ENCODE measurements at regions not wholly inside any gene's neighbourhood (a gene's known extent, or its start where the extent isn't known, plus 50 kb on each side); places are given as distances from the start of the nearest gene placed in this dataset.
A peak's percentile ranks its signal among the peaks of the same experiment; 100 is the strongest.

DNA sequence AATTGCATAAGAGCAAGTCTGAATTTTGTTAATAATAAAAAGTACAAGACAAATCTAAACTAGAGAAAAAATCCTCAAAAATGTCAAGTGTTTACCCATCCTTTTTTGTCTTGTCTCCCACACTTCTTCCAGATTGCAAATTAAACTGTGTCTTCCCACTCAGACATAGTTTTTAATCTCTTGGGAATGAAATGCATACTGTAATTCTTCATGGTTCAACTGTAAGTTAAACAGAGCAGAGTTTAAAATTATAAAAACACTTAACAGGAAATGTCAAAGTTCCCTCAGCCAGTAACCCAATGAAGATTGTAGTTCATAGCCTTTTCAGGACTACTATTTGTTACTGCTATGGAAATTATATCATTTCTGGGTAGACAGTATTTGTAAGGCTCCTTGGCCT lies 171.8 kb downstream of the UBE2E3 start:
- no peak for DNase-seq

GRCh38 chr2:181152701-181153100 lies 172.3 kb downstream of the UBE2E3 start:
- DNase-seq = no peak

DNA sequence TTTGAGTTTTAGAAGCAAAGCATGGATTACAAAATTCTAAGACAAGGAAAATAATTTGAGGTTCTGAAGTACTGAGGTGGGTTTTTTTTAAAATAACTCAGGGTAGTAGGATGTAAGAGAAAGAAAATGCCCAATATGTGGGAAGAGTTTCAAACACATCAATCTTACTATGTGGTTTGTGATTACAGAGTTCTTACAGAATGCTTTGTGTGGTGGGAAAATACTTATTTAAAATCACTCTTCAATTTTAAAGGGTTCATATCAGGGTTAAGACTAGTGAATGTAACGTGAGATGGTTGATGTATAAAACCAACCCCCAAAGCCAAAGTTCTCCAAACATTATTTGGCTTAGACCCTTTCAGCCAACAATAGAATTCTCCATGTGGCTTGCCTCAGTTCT lies 173.5 kb downstream of the UBE2E3 start:
- no peak for DNase-seq

GRCh38 chr2:181157326-181157725 lies 176.9 kb downstream of the UBE2E3 start:
- no peak for DNase-seq

DNA sequence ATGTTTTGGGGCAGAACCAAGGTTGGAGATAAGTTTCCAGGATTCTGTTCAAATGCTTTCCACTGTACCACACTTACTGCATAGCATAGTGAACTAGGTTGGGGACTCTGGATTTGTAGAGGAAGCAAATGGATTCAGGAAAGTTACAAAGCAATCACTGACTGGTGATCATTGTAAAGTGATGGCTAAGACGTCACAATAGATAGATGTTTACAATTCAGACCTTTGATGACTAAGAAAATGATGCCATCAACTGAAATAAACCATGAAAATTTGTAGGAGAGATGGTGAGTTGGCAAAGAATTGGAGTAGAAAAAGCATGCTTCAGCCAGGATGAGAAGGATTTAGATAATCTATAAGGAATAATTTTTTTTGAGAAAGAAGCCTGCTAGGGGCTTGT lies 178.0 kb downstream of the UBE2E3 start:
- no peak for DNase-seq

GRCh38 chr2:181161615-181162014 lies 181.2 kb downstream of the UBE2E3 start:
- DNase-seq = no peak

DNA sequence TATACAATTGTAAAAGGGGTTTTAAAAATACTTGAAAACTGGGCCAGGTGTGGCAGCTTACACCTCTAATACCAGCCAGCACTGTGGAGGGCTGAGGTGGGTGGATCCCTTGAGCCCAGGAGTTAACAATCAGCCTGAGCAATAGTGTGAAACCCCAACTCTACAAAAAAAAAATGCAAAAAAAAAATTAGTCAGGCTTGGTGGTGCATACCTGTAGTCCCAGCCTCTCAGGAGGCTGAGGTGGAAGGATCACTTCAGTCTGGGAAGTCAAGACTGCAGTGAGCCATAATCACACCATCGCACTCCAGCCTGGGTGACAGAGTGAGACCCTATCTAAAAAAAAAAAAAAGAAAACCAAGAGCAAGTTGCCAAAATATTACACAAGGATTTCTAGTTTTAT lies 182.7 kb downstream of the UBE2E3 start:
- no peak for DNase-seq

DNA sequence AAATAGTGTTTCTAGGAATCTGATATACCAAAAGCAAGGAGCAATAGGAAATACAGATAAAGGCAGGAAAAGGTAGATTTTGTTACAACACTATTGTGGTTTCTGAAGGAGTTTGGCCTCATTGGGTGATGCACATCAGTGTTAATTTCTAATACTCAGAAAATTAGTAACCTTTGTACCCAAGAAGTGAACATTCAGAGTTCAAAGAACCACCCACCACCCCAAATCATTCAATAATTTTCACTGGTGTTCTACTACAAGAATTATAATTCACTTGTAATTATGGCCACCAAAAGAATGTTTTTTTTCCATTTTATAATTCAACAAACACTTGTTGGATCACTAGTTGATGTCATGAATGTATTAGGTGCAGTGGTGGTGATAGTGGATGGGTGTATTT lies 183.3 kb downstream of the UBE2E3 start:
- no peak for DNase-seq

- no peak for DNase-seq
Observed at GRCh38 chr2:181164699-181165098, 184.3 kb downstream of the UBE2E3 start.

- DNase-seq = peak; percentile 7
Observed at GRCh38 chr2:181165199-181165868, 184.9 kb downstream of the UBE2E3 start.

- DNase-seq = no peak
Observed at GRCh38 chr2:181169503-181169902, 189.1 kb downstream of the UBE2E3 start.

DNA sequence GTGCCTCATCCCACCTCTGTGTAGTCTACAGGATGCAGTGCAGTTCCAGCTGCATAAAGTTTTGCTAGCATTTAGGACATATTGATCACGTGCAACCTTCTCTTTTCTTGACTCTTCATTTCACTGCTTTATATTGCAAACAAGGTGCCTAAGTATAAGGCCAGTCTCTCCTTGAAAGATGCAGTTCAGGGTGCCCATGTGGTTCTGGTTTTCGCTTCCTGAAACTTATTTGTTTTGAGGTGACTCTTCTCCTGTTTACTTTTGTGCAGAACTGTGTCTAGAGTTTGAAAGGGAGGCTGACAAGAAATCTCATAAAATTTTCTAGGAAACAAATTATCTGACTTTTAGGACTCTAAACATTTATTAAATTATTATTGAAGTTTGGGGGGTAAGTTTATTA lies 189.9 kb downstream of the UBE2E3 start:
- no peak for DNase-seq

GRCh38 chr2:181172676-181173075 lies 192.3 kb downstream of the UBE2E3 start:
- no peak for DNase-seq

- no peak for DNase-seq
Observed at GRCh38 chr2:181174611-181175580, 194.5 kb downstream of the UBE2E3 start.

GRCh38 chr2:181176540-181176939 lies 196.1 kb downstream of the UBE2E3 start:
- DNase-seq = no peak

DNA sequence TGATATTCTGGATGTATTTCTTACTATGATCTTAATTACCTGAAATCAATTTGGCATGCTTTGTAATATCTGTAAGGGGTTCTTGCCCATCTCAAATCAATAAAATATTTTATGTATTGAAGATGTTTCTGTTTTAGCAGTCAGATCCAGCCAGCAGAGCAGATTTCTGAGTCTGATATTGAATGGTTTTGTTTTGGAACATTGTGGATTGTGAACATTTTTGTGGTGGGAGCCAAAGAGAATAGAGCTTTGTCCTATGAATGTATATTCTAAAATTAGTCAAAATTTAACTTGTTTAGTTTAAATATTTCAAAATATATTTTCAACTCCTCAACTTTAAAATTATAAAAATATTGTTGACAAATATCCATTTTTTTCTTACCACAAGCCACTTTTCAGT lies 197.0 kb downstream of the UBE2E3 start:
- no peak for DNase-seq

DNA sequence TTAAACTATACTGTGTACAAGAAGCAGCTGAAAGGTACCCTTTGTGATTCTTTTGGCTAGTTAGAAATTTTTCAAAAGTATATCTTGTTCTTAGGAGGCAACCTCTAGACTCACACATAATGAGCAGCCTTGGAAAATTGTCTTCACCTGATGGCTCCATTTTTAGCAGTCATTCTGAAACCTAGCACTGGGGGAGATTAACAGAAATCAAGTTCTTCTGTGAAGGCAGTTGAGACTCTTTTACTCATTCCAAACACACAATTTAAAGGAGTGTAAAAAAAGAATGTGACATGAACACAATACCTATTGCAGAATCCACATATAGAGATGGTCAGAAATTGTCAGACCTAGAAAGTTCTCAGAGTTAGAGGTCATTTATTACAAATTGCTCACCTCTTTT lies 197.7 kb downstream of the UBE2E3 start:
- no peak for DNase-seq

GRCh38 chr2:181178823-181179412 lies 198.5 kb downstream of the UBE2E3 start:
- peak; percentile 3 for DNase-seq

DNA sequence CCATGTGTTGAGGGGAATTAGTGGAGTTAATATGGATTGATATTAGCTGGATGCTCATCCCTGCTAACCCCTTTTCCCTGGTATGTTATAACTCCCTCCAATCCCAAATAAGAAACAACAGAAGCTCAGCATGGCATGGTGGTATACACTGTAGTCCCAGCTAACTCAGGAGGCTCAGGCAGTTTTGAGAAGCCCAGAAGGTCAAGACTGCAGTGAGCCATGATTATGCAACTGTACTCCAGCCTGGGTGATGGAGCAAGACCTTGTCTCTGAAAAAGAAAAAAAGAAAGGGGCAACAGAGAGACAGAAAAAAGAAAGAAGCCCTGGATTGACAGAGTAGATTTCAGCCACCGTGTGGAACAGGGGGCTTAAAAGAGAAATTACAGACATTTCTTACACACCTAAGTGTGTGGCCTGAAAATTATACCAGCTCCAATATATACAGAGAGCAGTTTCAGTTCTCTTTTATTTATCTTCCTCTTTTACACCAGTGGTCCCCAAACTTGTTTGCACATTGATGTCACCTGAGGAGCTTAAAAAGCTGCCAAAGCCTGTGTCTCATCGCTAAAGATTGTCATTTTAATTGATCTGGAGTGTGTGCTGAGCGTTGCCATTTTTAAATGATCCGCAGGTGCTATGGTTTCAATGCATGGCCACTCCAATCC lies 203.6 kb downstream of the UBE2E3 start:
- DNase-seq = no peak

GRCh38 chr2:181185421-181185820 lies 205.0 kb downstream of the UBE2E3 start:
- no peak for DNase-seq

GRCh38 chr2:181185948-181186347 lies 205.5 kb downstream of the UBE2E3 start:
- DNase-seq = no peak

- DNase-seq = no peak
Observed at GRCh38 chr2:181188605-181189004, 208.2 kb downstream of the UBE2E3 start.

GRCh38 chr2:181189951-181190350 lies 209.5 kb downstream of the UBE2E3 start:
- DNase-seq = no peak
